CD4-positive, CD25-positive, alpha-beta regulatory T cell (primary cell): ENCODE measurements at regions not wholly inside any gene's neighbourhood (a gene's known extent, or its start where the extent isn't known, plus 50 kb on each side); places are given as distances from the start of the nearest gene placed in this dataset.

Experiments
- ATAC-seq, 2 donors: fragments of 150-1000 bp; cut with Tn5 transposase; one replicate each; pipeline ENCODE4 v1.10.0; 2021; ENCODE audit warnings: low read depth in 2 of 2, moderate number of reproducible peaks in 2 of 2, moderate library complexity in 1 of 2
- DNase-seq, 3 donors: peaks; one replicate each; pipeline versions ENCODE4 v3.0.0 to v3.0.0-alpha.2; 2012 to 2022; ENCODE audit warnings: mixed read lengths in 1 of 3
- H3K27ac ChIP-seq: one replicate; pipeline ENCODE4 v1.7.0; 2013; ENCODE audit warnings: mild to moderate bottlenecking, low read length; ENCODE audit not compliant: insufficient read depth, poor library complexity, severe bottlenecking
- H3K27me3 ChIP-seq: one replicate; pipeline ENCODE4 v1.7.0; 2013; ENCODE audit warnings: low read length; ENCODE audit not compliant: control insufficient read depth, insufficient read depth
- H3K36me3 ChIP-seq: one replicate; pipeline ENCODE4 v1.7.0; 2013; ENCODE audit warnings: mild to moderate bottlenecking, low read length, moderate library complexity; ENCODE audit not compliant: control insufficient read depth, insufficient read depth
- H3K4me1 ChIP-seq: 2 replicates; pipeline ENCODE4 v1.7.0; 2013; ENCODE audit warnings: mild to moderate bottlenecking, low read length; ENCODE audit not compliant: insufficient read depth, control insufficient read depth, poor library complexity, severe bottlenecking
- H3K4me3 ChIP-seq: one replicate; pipeline ENCODE4 v1.7.0; 2013; ENCODE audit warnings: low read depth, mild to moderate bottlenecking, low read length, moderate library complexity
- H3K9me3 ChIP-seq, 2 experiments: 1 replicate in 1 of 2; 2 replicates in 1 of 2; pipeline ENCODE4 v1.7.0; 2013; ENCODE audit warnings: low read length in 2 of 2, mild to moderate bottlenecking in 1 of 2, moderate library complexity in 1 of 2; ENCODE audit not compliant: control insufficient read depth in 2 of 2
- H3K27ac Mint-ChIP-seq, 3 donors: one replicate each; pipeline ENCODE4 v1.8.0; 2020 to 2022; ENCODE audit warnings: mild to moderate bottlenecking in 3 of 3, mixed read lengths in 3 of 3, moderate library complexity in 2 of 3
- H3K27me3 Mint-ChIP-seq: one replicate; pipeline ENCODE4 v1.8.0; 2022; ENCODE audit warnings: mild to moderate bottlenecking, mixed read lengths
- H3K36me3 Mint-ChIP-seq: one replicate; pipeline ENCODE4 v1.8.0; 2020; ENCODE audit warnings: mixed read lengths
- H3K4me1 Mint-ChIP-seq, 4 donors: one replicate each; pipeline ENCODE4 v1.8.0; 2020 to 2022; ENCODE audit warnings: mixed read lengths in 4 of 4, mild to moderate bottlenecking in 1 of 4
- H3K4me3 Mint-ChIP-seq, 4 donors: one replicate each; pipeline ENCODE4 v1.8.0; 2020 to 2022; ENCODE audit warnings: mild to moderate bottlenecking in 4 of 4, mixed read lengths in 4 of 4, moderate library complexity in 3 of 4
- H3K9me3 Mint-ChIP-seq, 7 donors: one replicate each; pipeline ENCODE4 v1.8.0; 2020 to 2022; ENCODE audit warnings: mixed read lengths in 7 of 7, mild to moderate bottlenecking in 3 of 7, moderate library complexity in 2 of 7

DNA sequence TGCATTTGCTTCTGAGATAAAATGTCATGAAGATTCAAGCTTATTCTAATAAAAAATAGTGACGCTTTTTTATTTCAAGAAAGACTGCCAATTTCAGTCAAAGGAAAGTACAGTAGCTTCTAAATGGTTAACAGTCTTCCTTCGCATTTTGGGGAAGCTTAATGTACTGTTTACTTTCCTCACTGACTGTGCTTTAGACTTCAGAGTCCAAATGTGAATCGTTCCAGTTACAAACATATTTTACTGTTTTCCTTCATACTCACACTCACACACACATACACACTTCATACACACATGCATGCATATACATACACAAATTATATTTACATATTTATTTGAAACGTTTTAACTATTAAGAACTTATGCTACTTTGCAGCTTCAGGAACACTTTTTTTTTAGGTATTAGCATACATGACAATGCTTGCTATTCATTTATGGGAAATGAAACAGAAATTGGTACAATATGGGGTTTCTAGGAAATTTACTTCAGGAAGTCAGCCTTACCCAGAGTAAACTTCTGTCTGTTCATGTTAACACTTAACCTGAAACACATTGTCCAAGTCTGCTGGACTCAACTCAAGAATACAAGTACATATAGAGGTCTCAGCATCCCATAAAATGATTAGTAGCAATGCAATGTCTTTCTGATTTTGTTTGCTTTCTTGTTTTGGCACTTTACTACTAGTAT is 145.4 kb downstream of the RPS12 start:
- peaks cover 15% of the 10 kb centered on the region for H3K27me3 Mint-ChIP-seq
- Histone ChIP-seq H3K27ac (no peak overlapping the region), H3K36me3 (no peaks in the 10 kb centered on the region), H3K4me3 (no peak overlapping the region), H3K4me1 (no peaks in the 10 kb centered on the region), H3K9me3 (no peaks in the 10 kb centered on the region), H3K27me3 (peaks cover 2% of the 10 kb centered on the region)
- no peaks in the 10 kb centered on the region for H3K9me3 Mint-ChIP-seq
- ATAC-seq (no peak), DNase-seq (peak in 1 of 3 donors; percentile 51)
- H3K4me1 Mint-ChIP-seq: no peaks in the 10 kb centered on the region
- H3K36me3 Mint-ChIP-seq: no peaks in the 10 kb centered on the region
- no peak overlapping the region for H3K27ac Mint-ChIP-seq
- no peak overlapping the region for H3K4me3 Mint-ChIP-seq

DNA sequence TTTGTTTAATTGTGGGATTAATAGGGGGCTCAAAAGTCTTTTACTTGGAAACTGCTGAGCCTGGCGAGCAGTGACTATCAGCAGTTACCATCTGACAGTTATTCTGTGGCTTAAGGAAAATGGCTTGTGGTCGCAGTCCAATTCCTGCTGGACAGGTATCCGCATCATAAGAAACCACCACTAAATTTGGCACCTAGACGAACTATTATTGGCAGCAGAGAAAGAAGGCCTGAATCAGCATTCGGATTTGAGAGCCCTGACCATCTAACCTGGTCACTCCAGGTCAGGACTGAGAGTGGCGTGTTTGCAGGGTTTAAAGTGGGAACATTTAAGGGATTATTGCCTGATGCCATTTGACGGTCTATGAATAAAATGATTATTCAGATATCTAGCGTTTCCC is 146.4 kb downstream of the RPS12 start:
- Mint-ChIP-seq H3K27me3 (peaks cover 15% of the 10 kb centered on the region), H3K27ac (no peak overlapping the region), H3K4me3 (no peak overlapping the region), H3K9me3 (no peaks in the 10 kb centered on the region), H3K4me1 (no peaks in the 10 kb centered on the region), H3K36me3 (no peaks in the 10 kb centered on the region)
- DNase-seq (no peak), ATAC-seq (no peak)
- Histone ChIP-seq H3K27ac (no peak overlapping the region), H3K4me1 (no peaks in the 10 kb centered on the region), H3K36me3 (no peaks in the 10 kb centered on the region), H3K9me3 (no peaks in the 10 kb centered on the region), H3K4me3 (no peak overlapping the region), H3K27me3 (peaks cover 2% of the 10 kb centered on the region)

DNA sequence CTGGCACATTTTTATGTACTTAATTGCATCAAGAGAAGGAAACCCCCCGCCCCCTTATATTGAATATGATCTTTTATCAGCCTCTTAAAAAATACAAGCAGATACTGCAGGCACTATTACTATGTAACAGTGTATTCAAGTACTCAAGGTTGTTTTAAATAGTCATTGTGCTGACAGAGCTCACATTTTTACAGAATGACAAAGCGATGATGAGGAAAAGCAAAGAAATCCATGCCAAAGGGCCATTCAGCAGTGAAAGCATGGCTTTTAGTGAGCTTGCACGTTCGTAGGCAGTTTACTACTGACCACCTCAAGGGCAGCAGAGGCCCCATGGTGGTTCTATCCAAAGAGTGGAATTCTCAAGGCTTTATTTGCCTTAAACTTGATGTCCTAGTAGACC is 146.8 kb downstream of the RPS12 start:
- Histone ChIP-seq H3K27ac (no peak overlapping the region), H3K9me3 (no peaks in the 10 kb centered on the region), H3K36me3 (no peaks in the 10 kb centered on the region), H3K4me3 (no peak overlapping the region), H3K27me3 (peaks cover 2% of the 10 kb centered on the region), H3K4me1 (no peaks in the 10 kb centered on the region)
- DNase-seq (no peak), ATAC-seq (no peak)
- Mint-ChIP-seq H3K36me3 (no peaks in the 10 kb centered on the region), H3K27ac (no peak overlapping the region), H3K4me1 (no peaks in the 10 kb centered on the region), H3K4me3 (no peak overlapping the region), H3K9me3 (no peaks in the 10 kb centered on the region), H3K27me3 (peaks cover 15% of the 10 kb centered on the region)

DNA sequence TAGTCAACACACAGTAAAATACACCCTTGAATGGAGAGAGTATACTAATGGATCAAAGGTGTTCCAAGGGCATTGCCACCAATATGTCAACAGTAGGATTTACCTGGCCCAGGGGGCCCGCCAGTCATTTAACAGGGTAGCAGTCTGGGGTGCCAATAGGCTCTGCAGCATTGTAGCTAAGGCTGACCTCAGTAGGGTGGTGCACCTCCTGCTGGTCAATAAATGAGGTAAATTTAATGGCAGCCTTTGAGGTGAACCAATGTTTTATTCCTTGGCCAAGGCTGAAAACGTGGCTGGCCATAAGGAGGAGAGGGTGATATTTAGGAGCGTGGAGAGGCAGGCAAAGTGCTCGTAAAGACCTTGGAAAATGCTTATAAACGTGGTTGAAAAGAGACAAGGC is 147.2 kb downstream of the RPS12 start:
- no peak for ATAC-seq
- peaks cover 15% of the 10 kb centered on the region for H3K27me3 Mint-ChIP-seq

DNA sequence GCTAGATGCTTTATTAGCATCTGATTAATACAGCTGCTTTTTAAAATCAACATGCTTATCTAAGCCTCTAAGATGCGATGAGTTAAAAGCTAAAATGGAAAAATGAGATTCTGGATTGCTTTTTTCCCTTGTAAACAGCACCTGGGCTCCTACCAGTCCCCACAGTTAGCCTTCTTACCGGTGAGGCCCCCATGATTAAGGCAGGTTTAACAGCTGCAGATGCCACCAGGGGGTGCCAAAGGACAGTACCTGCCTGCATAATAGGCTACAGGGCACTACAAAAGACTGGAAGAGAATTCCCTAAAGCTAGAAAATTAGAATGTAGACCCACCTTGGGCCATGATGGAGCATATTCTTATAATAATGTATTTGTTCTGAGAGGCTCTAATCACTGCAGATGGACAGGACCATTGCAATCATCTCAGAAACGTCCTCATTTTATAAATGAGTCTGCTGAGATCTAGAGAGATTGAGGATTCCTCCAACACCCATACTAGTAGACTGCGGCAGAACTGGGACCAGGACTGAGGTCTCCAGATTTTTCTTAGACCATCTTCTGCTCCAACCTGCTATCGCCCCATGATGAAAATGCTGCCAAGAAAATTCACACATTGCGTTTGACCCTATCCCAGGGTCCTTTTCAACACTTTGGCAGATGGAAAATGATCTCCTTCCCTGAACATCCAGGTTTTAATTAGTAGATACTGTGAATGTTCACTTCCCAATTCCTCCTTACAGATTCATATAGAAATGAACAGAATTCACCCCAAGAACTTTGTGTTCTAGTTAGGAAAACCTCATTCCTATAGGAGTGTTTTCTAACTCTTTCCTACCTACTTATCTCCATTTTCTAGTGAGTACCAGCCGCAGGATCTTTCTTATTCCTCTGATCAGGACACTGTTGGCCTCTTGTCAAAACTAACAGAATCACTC is 148.8 kb downstream of the RPS12 start:
- H3K27ac Mint-ChIP-seq: no peak overlapping the region
- no peaks in the 10 kb centered on the region for H3K4me1 Mint-ChIP-seq
- Histone ChIP-seq H3K4me3 (no peak overlapping the region), H3K27ac (no peak overlapping the region), H3K27me3 (peaks cover under 1% of the 10 kb centered on the region), H3K4me1 (no peaks in the 10 kb centered on the region), H3K9me3 (no peaks in the 10 kb centered on the region), H3K36me3 (no peaks in the 10 kb centered on the region)
- H3K27me3 Mint-ChIP-seq: peaks cover 20% of the 10 kb centered on the region
- ATAC-seq (peak in 1 of 2 donors; percentile 50), DNase-seq (peak; percentile 11 to 64 (median 28))
- no peak overlapping the region for H3K4me3 Mint-ChIP-seq
- no peaks in the 10 kb centered on the region for H3K9me3 Mint-ChIP-seq
- H3K36me3 Mint-ChIP-seq: no peaks in the 10 kb centered on the region

More for the DNA sequence above, 147.2 kb downstream of the RPS12 start:
- H3K36me3 ChIP-seq: no peaks in the 10 kb centered on the region
- Mint-ChIP-seq H3K4me1 (no peaks in the 10 kb centered on the region), H3K9me3 (no peaks in the 10 kb centered on the region), H3K27ac (no peak overlapping the region), H3K4me3 (no peak overlapping the region), H3K36me3 (no peaks in the 10 kb centered on the region)
- H3K27ac ChIP-seq: no peak overlapping the region
- H3K27me3 ChIP-seq: peaks cover 2% of the 10 kb centered on the region
- peak in 1 of 3 donors; percentile 21 for DNase-seq
- H3K4me1 ChIP-seq: no peaks in the 10 kb centered on the region
- no peak overlapping the region for H3K4me3 ChIP-seq
- H3K9me3 ChIP-seq: no peaks in the 10 kb centered on the region

DNA sequence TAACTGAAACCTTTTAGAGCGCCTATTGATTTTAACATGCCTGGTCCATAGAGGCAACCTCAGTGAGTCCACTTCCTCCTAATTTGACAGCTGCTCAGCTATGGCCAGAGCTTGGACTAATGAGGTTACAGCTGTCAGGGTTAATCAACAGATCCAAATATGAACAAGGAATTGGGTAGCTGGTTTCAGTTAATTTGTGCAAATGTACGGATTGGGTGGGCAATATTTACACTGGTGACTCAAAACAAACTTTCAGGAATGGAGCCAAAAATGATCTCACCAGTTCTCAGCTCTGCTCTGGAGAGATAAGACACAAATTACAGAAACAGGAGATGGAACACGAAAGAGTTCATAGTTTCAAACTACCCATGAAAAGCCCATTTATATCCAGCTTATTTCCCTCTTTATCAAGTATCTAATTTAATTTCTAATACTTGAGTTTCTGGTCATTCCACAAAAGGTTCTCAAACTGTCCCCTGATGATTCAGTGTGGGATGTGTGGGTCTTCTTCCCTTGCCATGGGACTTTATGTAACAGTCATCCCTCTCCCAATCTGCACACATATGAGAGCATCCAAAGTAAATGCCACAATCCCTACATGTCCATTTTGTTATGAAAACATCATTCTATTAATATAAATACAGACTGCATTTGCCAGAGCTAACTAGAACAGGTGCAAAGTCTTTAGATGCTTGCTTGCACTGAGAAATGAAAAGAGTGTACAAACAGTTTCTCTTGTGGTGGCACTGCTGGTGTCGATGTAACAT is 149.9 kb downstream of the RPS12 start:
- Histone ChIP-seq H3K36me3 (no peaks in the 10 kb centered on the region), H3K4me1 (no peaks in the 10 kb centered on the region), H3K9me3 (no peaks in the 10 kb centered on the region), H3K27ac (no peak overlapping the region), H3K4me3 (no peak overlapping the region), H3K27me3 (no peaks in the 10 kb centered on the region)
- H3K36me3 Mint-ChIP-seq: no peaks in the 10 kb centered on the region
- DNase-seq (no peak), ATAC-seq (no peak)
- peaks cover 14% of the 10 kb centered on the region for H3K27me3 Mint-ChIP-seq
- H3K4me3 Mint-ChIP-seq: no peak overlapping the region
- H3K27ac Mint-ChIP-seq: no peak overlapping the region
- H3K9me3 Mint-ChIP-seq: no peaks in the 10 kb centered on the region
- no peaks in the 10 kb centered on the region for H3K4me1 Mint-ChIP-seq

DNA sequence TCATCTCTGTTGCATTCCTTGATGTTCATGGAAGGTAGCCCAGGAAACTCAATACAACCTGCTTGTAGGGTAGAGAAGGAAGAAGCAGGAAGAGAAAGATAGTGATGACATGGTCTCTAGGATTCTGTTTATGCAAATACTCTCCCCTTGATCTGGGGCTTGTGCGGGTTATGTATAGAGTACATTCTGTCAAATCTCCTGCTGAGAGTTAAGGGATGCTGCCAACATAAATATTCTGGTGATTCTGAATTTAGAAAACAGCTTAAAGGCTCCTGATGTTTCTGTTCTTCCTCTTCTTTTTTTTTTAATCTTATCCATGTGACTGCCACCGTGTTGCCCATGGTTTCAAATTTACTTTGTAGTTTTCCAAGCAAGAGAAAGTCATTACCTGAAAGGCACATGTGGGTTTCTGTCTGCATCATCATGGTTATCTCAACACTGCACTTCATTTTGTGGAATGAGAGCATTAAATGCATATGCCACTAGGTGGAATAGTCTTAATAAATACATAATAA is 150.6 kb downstream of the RPS12 start:
- H3K4me3 Mint-ChIP-seq: no peak overlapping the region
- DNase-seq (no peak), ATAC-seq (no peak)
- H3K36me3 ChIP-seq: no peaks in the 10 kb centered on the region
- no peaks in the 10 kb centered on the region for H3K4me1 ChIP-seq
- peaks cover 13% of the 10 kb centered on the region for H3K27me3 Mint-ChIP-seq
- no peaks in the 10 kb centered on the region for H3K9me3 Mint-ChIP-seq
- no peaks in the 10 kb centered on the region for H3K36me3 Mint-ChIP-seq
- no peak overlapping the region for H3K27ac Mint-ChIP-seq
- H3K27me3 ChIP-seq: no peaks in the 10 kb centered on the region
- H3K27ac ChIP-seq: no peak overlapping the region
- no peak overlapping the region for H3K4me3 ChIP-seq
- H3K9me3 ChIP-seq: no peaks in the 10 kb centered on the region
- no peaks in the 10 kb centered on the region for H3K4me1 Mint-ChIP-seq
